Testis (tissue), 2 donors: ENCODE measurements at regions not wholly inside any gene's neighbourhood (a gene's known extent, or its start where the extent isn't known, plus 50 kb on each side); places are given as distances from the start of the nearest gene placed in this dataset.

Source experiments
- POLR2A ChIP-seq: fragments of 450-650 bp; IDR thresholded peaks from one replicate; pipeline ENCODE4 v1.6.1; 2017; ENCODE audit warnings: antibody characterized with exemption, mild to moderate bottlenecking, moderate library complexity
- TF ChIP-seq, protein P1 (sequence below), 3 experiments: fragments of 450-650 bp in 2 of 3; fragments of 200-600 bp in 1 of 3; sonication (generic) in 1 of 3; IDR thresholded peaks; one replicate each; pipeline ENCODE4 v1.5.1; 2016 to 2019; ENCODE audit warnings: antibody characterized with exemption in 3 of 3, mild to moderate bottlenecking in 2 of 3, moderate library complexity in 1 of 3

GRCh38 chr5:164341056-164341619 lies 835.7 kb downstream of the MAT2B start:
- TF ChIP-seq, protein P1, sequence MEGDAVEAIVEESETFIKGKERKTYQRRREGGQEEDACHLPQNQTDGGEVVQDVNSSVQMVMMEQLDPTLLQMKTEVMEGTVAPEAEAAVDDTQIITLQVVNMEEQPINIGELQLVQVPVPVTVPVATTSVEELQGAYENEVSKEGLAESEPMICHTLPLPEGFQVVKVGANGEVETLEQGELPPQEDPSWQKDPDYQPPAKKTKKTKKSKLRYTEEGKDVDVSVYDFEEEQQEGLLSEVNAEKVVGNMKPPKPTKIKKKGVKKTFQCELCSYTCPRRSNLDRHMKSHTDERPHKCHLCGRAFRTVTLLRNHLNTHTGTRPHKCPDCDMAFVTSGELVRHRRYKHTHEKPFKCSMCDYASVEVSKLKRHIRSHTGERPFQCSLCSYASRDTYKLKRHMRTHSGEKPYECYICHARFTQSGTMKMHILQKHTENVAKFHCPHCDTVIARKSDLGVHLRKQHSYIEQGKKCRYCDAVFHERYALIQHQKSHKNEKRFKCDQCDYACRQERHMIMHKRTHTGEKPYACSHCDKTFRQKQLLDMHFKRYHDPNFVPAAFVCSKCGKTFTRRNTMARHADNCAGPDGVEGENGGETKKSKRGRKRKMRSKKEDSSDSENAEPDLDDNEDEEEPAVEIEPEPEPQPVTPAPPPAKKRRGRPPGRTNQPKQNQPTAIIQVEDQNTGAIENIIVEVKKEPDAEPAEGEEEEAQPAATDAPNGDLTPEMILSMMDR (IDR thresholded peaks at IDR 0.05): no peak
- no peak for TF ChIP-seq POLR2A
